ENCODE measurements at regions not wholly inside any gene's neighbourhood (a gene's known extent, or its start where the extent isn't known, plus 50 kb on each side); places are given as distances from the start of the nearest gene placed in this dataset.

GRCh38 chr11:34567733-34568132 lies 53.2 kb upstream of the EHF start:
- 79 to 80% methylated on average over 3 to 4 of the region's 4 CpGs for WGBS, 2 donors (ENCODE audit: low coverage in 1 of 2)
- no peak for TF ChIP-seq POLR2A (IDR thresholded peaks at IDR 0.05)
- ATAC-seq = no peak
- H3K9me3 ChIP-seq = no peaks in the 10 kb centered on the region
- no peak overlapping the region for H3K27ac ChIP-seq
- H3K4me3 ChIP-seq = no peak overlapping the region
- no peaks in the 10 kb centered on the region for H3K36me3 ChIP-seq
- peaks cover 23% of the 10 kb centered on the region for H3K27me3 ChIP-seq
- H3K4me1 ChIP-seq = no peaks in the 10 kb centered on the region

GRCh38 chr11:34570584-34570983 lies 50.3 kb upstream of the EHF start:
- no peaks in the 10 kb centered on the region for H3K9me3 ChIP-seq
- ATAC-seq = no peak
- H3K4me1 ChIP-seq = no peaks in the 10 kb centered on the region
- WGBS, 2 donors (ENCODE audit: low coverage in 1 of 2) = 78 to 79% methylated on average over 5 of the region's 5 CpGs
- TF ChIP-seq, protein P1, sequence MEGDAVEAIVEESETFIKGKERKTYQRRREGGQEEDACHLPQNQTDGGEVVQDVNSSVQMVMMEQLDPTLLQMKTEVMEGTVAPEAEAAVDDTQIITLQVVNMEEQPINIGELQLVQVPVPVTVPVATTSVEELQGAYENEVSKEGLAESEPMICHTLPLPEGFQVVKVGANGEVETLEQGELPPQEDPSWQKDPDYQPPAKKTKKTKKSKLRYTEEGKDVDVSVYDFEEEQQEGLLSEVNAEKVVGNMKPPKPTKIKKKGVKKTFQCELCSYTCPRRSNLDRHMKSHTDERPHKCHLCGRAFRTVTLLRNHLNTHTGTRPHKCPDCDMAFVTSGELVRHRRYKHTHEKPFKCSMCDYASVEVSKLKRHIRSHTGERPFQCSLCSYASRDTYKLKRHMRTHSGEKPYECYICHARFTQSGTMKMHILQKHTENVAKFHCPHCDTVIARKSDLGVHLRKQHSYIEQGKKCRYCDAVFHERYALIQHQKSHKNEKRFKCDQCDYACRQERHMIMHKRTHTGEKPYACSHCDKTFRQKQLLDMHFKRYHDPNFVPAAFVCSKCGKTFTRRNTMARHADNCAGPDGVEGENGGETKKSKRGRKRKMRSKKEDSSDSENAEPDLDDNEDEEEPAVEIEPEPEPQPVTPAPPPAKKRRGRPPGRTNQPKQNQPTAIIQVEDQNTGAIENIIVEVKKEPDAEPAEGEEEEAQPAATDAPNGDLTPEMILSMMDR (IDR thresholded peaks at IDR 0.05) = no peak
- no peak for TF ChIP-seq EP300 (IDR thresholded peaks at IDR 0.05)
- no peak for TF ChIP-seq POLR2A (IDR thresholded peaks at IDR 0.05)
- no peak for TF ChIP-seq POLR2AphosphoS5 (IDR thresholded peaks at IDR 0.05)
- H3K36me3 ChIP-seq = no peaks in the 10 kb centered on the region
- H3K27ac ChIP-seq = no peak overlapping the region
- no peak overlapping the region for H3K4me3 ChIP-seq
- peaks cover 51% of the 10 kb centered on the region for H3K27me3 ChIP-seq

All from gastroesophageal sphincter (tissue), 4 donors.